ENCODE measurements at regions not wholly inside any gene's neighbourhood (a gene's known extent, or its start where the extent isn't known, plus 50 kb on each side); places are given as distances from the start of the nearest gene placed in this dataset.

- DNase-seq (ENCODE audit: low read depth, low spot score) = no peak
- CTCF ChIA-PET = no interaction called here
- no peak for TF ChIP-seq CTCF (IDR thresholded peaks at IDR 0.05; ENCODE audit: low read depth, low read length)
- Histone ChIP-seq H3K27me3 (ENCODE audit: control insufficient read depth, insufficient read depth, low read length) (no peaks in the 10 kb centered on the region), H3K27ac (ENCODE audit: low read depth, low read length) (no peak overlapping the region), H3K9me3 (ENCODE audit: control insufficient read depth, insufficient read depth, low read length) (no peaks in the 10 kb centered on the region), H3K4me3 (ENCODE audit: low read depth, low read length) (no peak overlapping the region)
- POLR2A ChIA-PET = no interaction called here
These were observed 505.9 kb downstream of the CPS1 start for GRCh38 chr2:211062297-211062612.

GRCh38 chr2:211067029-211067428 is 510.6 kb downstream of the CPS1 start:
- CTCF ChIA-PET = no interaction called here
- no peak overlapping the region for H3K27ac ChIP-seq (ENCODE audit: low read depth, low read length)
- no peaks in the 10 kb centered on the region for H3K27me3 ChIP-seq (ENCODE audit: control insufficient read depth, insufficient read depth, low read length)
- no peaks in the 10 kb centered on the region for H3K9me3 ChIP-seq (ENCODE audit: control insufficient read depth, insufficient read depth, low read length)
- H3K4me3 ChIP-seq (ENCODE audit: low read depth, low read length) = no peak overlapping the region
- no peak for DNase-seq (ENCODE audit: low read depth, low spot score)
- no peak for TF ChIP-seq CTCF (IDR thresholded peaks at IDR 0.05; ENCODE audit: low read depth, low read length)
- POLR2A ChIA-PET = no interaction called here

- H3K27me3 ChIP-seq (ENCODE audit: control insufficient read depth, insufficient read depth, low read length) = no peaks in the 10 kb centered on the region
- ChIA-PET POLR2A (no interaction called here), CTCF (no interaction called here)
- no peak overlapping the region for H3K4me3 ChIP-seq (ENCODE audit: low read depth, low read length)
- no peak overlapping the region for H3K27ac ChIP-seq (ENCODE audit: low read depth, low read length)
- TF ChIP-seq CTCF (IDR thresholded peaks at IDR 0.05; ENCODE audit: low read depth, low read length) = no peak
- no peak for DNase-seq (ENCODE audit: low read depth, low spot score)
- H3K9me3 ChIP-seq (ENCODE audit: control insufficient read depth, insufficient read depth, low read length) = peaks cover 5% of the 10 kb centered on the region; the same call in 1 of the 2 replicates
These were observed 511.8 kb downstream of the CPS1 start for GRCh38 chr2:211068108-211068780.

- no peak for TF ChIP-seq CTCF (IDR thresholded peaks at IDR 0.05; ENCODE audit: low read depth, low read length)
- Histone ChIP-seq H3K4me3 (ENCODE audit: low read depth, low read length) (no peak overlapping the region), H3K27ac (ENCODE audit: low read depth, low read length) (no peak overlapping the region), H3K9me3 (ENCODE audit: control insufficient read depth, insufficient read depth, low read length) (peaks cover 5% of the 10 kb centered on the region; the same call in 1 of the 2 replicates), H3K27me3 (ENCODE audit: control insufficient read depth, insufficient read depth, low read length) (no peaks in the 10 kb centered on the region)
- POLR2A ChIA-PET = no interaction called here
- CTCF ChIA-PET = no interaction called here
- no peak for DNase-seq (ENCODE audit: low read depth, low spot score)
These were observed 514.1 kb downstream of the CPS1 start for GRCh38 chr2:211070547-211070946.

- no peak for DNase-seq (ENCODE audit: low read depth, low spot score)
- peaks cover 5% of the 10 kb centered on the region; the same call in 1 of the 2 replicates for H3K9me3 ChIP-seq (ENCODE audit: control insufficient read depth, insufficient read depth, low read length)
- no peak overlapping the region for H3K27ac ChIP-seq (ENCODE audit: low read depth, low read length)
- CTCF ChIA-PET = no interaction called here
- H3K27me3 ChIP-seq (ENCODE audit: control insufficient read depth, insufficient read depth, low read length) = no peaks in the 10 kb centered on the region
- H3K4me3 ChIP-seq (ENCODE audit: low read depth, low read length) = no peak overlapping the region
- TF ChIP-seq CTCF (IDR thresholded peaks at IDR 0.05; ENCODE audit: low read depth, low read length) = no peak
- POLR2A ChIA-PET = no interaction called here
These were observed 520.9 kb downstream of the CPS1 start for GRCh38 chr2:211077216-211077767.

All from AG04450 (cell line).